ENCODE measurements at regions not wholly inside any gene's neighbourhood (a gene's known extent, or its start where the extent isn't known, plus 50 kb on each side); places are given as distances from the start of the nearest gene placed in this dataset.

DNA sequence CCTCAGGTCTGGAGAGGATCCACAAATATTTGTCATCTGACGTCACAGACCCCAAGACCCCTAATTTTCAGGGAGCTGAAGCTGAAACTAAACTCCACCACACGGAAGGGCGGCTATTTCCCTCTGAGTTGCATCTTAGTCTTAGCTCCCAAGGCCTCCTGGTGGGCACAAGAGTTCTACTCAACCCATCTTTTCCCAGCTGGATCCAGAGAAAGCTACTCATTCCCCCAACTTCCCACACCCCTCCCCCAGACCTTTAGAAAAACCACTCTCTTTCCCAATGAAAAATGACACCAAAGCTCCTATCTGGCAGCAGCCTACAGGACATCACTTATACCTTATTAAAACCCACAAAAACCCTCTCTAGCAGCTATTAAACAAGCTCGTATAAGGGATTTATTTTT is 67.1 kb upstream of the SLC1A1 start:
- TF ChIP-seq KLF10 (tag by site-specific recombination; IDR thresholded peaks at IDR 0.05) (no peak), ZNF792 (tag by site-specific recombination; IDR thresholded peaks at IDR 0.05) (no peak), CTCF (tag by site-specific recombination; IDR thresholded peaks at IDR 0.05) (peak; percentile 21; the same call in 1 of the 2 replicates), MYNN (tag by site-specific recombination; IDR thresholded peaks at IDR 0.05; ENCODE audit: borderline replicate concordance) (no peak), ZNF549 (tag by site-specific recombination; IDR thresholded peaks at IDR 0.05) (no peak), ZBTB26 (tag by site-specific recombination; optimal IDR thresholded peaks at IDR 0.05) (no peak), ZNF221 (tag by site-specific recombination; IDR thresholded peaks at IDR 0.05; ENCODE audit: borderline replicate concordance) (no peak), ZSCAN16 (tag by site-specific recombination; IDR thresholded peaks at IDR 0.05) (no peak), ZNF707 (tag by site-specific recombination; IDR thresholded peaks at IDR 0.05) (no peak), OVOL3 (tag by site-specific recombination; IDR thresholded peaks at IDR 0.05) (no peak), ZNF311 (tag by site-specific recombination; IDR thresholded peaks at IDR 0.05; ENCODE audit: borderline replicate concordance) (no peak), ZNF776 (tag by site-specific recombination; IDR thresholded peaks at IDR 0.05; ENCODE audit: borderline replicate concordance) (no peak), ZFP37 (tag by site-specific recombination; IDR thresholded peaks at IDR 0.05) (no peak), ZNF530 (tag by site-specific recombination; IDR thresholded peaks at IDR 0.05; ENCODE audit: low read depth) (no peak)
